IgD-negative memory B cell (primary cell): ENCODE measurements at regions not wholly inside any gene's neighbourhood (a gene's known extent, or its start where the extent isn't known, plus 50 kb on each side); places are given as distances from the start of the nearest gene placed in this dataset.
"Not testable (repeated sequence)": the region's sequence is repeated elsewhere in the genome, so short reads cannot be mapped to it uniquely, and the experiment has no call there.

Experiments used
- H3K27ac Mint-ChIP-seq, 3 donors: one replicate each; pipeline ENCODE4 v1.8.0; 2020 to 2022; ENCODE audit warnings: mild to moderate bottlenecking in 3 of 3, mixed read lengths in 3 of 3, moderate library complexity in 1 of 3
- H3K27me3 Mint-ChIP-seq: one replicate; pipeline ENCODE4 v1.8.0; 2021; ENCODE audit warnings: mixed read lengths
- H3K36me3 Mint-ChIP-seq: one replicate; pipeline ENCODE4 v1.8.0; 2020; ENCODE audit warnings: mild to moderate bottlenecking, mixed read lengths
- H3K4me1 Mint-ChIP-seq, 3 donors: one replicate each; pipeline ENCODE4 v1.8.0; 2020 to 2022; ENCODE audit warnings: mixed read lengths in 3 of 3, mild to moderate bottlenecking in 1 of 3
- H3K4me3 Mint-ChIP-seq, 4 donors: one replicate each; pipeline ENCODE4 v1.8.0; 2020 to 2022; ENCODE audit warnings: mild to moderate bottlenecking in 4 of 4, mixed read lengths in 4 of 4, moderate library complexity in 3 of 4
- H3K9me3 Mint-ChIP-seq, 3 donors: one replicate each; pipeline ENCODE4 v1.8.0; 2020 to 2021; ENCODE audit warnings: mixed read lengths in 3 of 3, mild to moderate bottlenecking in 1 of 3

GRCh38 chr16:6726621-6727020 lies 606.0 kb upstream of the RBFOX1 start:
- H3K27me3 Mint-ChIP-seq = no peaks in the 10 kb centered on the region
- no peaks in the 10 kb centered on the region for H3K4me1 Mint-ChIP-seq
- H3K4me3 Mint-ChIP-seq = no peak overlapping the region
- H3K36me3 Mint-ChIP-seq = no peaks in the 10 kb centered on the region
- peaks cover 2 to 5% (median 4%) of the 10 kb centered on the region in 3 donors for H3K9me3 Mint-ChIP-seq
- no peak overlapping the region for H3K27ac Mint-ChIP-seq

GRCh38 chr16:6725634-6726331 lies 606.9 kb upstream of the RBFOX1 start:
- no peaks in the 10 kb centered on the region for H3K4me1 Mint-ChIP-seq
- no peaks in the 10 kb centered on the region for H3K36me3 Mint-ChIP-seq
- H3K27me3 Mint-ChIP-seq = no peaks in the 10 kb centered on the region
- H3K9me3 Mint-ChIP-seq = peaks cover 2 to 5% (median 4%) of the 10 kb centered on the region in 3 donors
- H3K27ac Mint-ChIP-seq = no peak overlapping the region
- H3K4me3 Mint-ChIP-seq = no peak overlapping the region

GRCh38 chr16:6725206-6725605 lies 607.4 kb upstream of the RBFOX1 start:
- H3K9me3 Mint-ChIP-seq, H3K36me3 Mint-ChIP-seq, H3K4me1 Mint-ChIP-seq, H3K4me3 Mint-ChIP-seq, H3K27ac Mint-ChIP-seq, H3K27me3 Mint-ChIP-seq: not testable (repeated sequence)

GRCh38 chr16:6722786-6723185 lies 609.9 kb upstream of the RBFOX1 start:
- Mint-ChIP-seq H3K36me3 (no peaks in the 10 kb centered on the region), H3K9me3 (peaks cover 3 to 17% (median 6%) of the 10 kb centered on the region in 3 donors), H3K4me3 (no peak overlapping the region), H3K27me3 (no peaks in the 10 kb centered on the region), H3K27ac (no peak overlapping the region), H3K4me1 (no peaks in the 10 kb centered on the region)

GRCh38 chr16:6714510-6714909 lies 618.1 kb upstream of the RBFOX1 start:
- Mint-ChIP-seq H3K4me1 (peaks cover 0 to 2% (median 0%) of the 10 kb centered on the region in 3 donors), H3K27ac (no peak overlapping the region), H3K9me3 (peaks cover 3 to 32% (median 6%) of the 10 kb centered on the region in 3 donors), H3K27me3 (no peaks in the 10 kb centered on the region), H3K4me3 (no peak overlapping the region), H3K36me3 (no peaks in the 10 kb centered on the region)

- Mint-ChIP-seq H3K4me1 (peaks cover 0 to 2% (median 0%) of the 10 kb centered on the region in 3 donors), H3K27ac (no peak overlapping the region), H3K27me3 (no peaks in the 10 kb centered on the region), H3K4me3 (no peak overlapping the region), H3K9me3 (peaks cover 0 to 13% (median 4%) of the 10 kb centered on the region in 3 donors), H3K36me3 (no peaks in the 10 kb centered on the region)
These were observed 622.9 kb upstream of the RBFOX1 start for GRCh38 chr16:6709736-6710135.

- H3K9me3 Mint-ChIP-seq = peaks cover 0 to 9% (median 3%) of the 10 kb centered on the region in 3 donors
- no peak overlapping the region for H3K4me3 Mint-ChIP-seq
- no peak overlapping the region for H3K27ac Mint-ChIP-seq
- H3K27me3 Mint-ChIP-seq = no peaks in the 10 kb centered on the region
- H3K36me3 Mint-ChIP-seq = no peaks in the 10 kb centered on the region
- peaks cover 0 to 2% (median 0%) of the 10 kb centered on the region in 3 donors for H3K4me1 Mint-ChIP-seq
These were observed 623.9 kb upstream of the RBFOX1 start for GRCh38 chr16:6708576-6709215.

GRCh38 chr16:6704306-6704930 lies 628.2 kb upstream of the RBFOX1 start:
- Mint-ChIP-seq H3K27me3 (no peaks in the 10 kb centered on the region), H3K4me1 (no peaks in the 10 kb centered on the region), H3K27ac (no peak overlapping the region), H3K4me3 (no peak overlapping the region), H3K36me3 (no peaks in the 10 kb centered on the region), H3K9me3 (peaks cover 2 to 14% (median 4%) of the 10 kb centered on the region in 3 donors)

GRCh38 chr16:6701096-6701495 lies 631.5 kb upstream of the RBFOX1 start:
- Mint-ChIP-seq H3K4me1 (no peaks in the 10 kb centered on the region), H3K27me3 (no peaks in the 10 kb centered on the region), H3K9me3 (peaks cover 4 to 16% (median 6%) of the 10 kb centered on the region in 3 donors), H3K4me3 (no peak overlapping the region), H3K27ac (no peak overlapping the region), H3K36me3 (no peaks in the 10 kb centered on the region)

- H3K27ac Mint-ChIP-seq = no peak overlapping the region
- H3K27me3 Mint-ChIP-seq = no peaks in the 10 kb centered on the region
- H3K4me3 Mint-ChIP-seq = no peak overlapping the region
- peaks cover 4 to 13% (median 6%) of the 10 kb centered on the region in 3 donors for H3K9me3 Mint-ChIP-seq
- no peaks in the 10 kb centered on the region for H3K4me1 Mint-ChIP-seq
- H3K36me3 Mint-ChIP-seq = no peaks in the 10 kb centered on the region
These were observed 634.1 kb upstream of the RBFOX1 start for GRCh38 chr16:6698548-6698947.

- Mint-ChIP-seq H3K36me3 (no peaks in the 10 kb centered on the region), H3K4me3 (no peak overlapping the region), H3K4me1 (no peaks in the 10 kb centered on the region)
These were observed 637.0 kb upstream of the RBFOX1 start for GRCh38 chr16:6695666-6696065.

GRCh38 chr16:6694636-6695035 lies 638.0 kb upstream of the RBFOX1 start:
- Mint-ChIP-seq H3K27me3 (no peaks in the 10 kb centered on the region), H3K4me1 (no peaks in the 10 kb centered on the region), H3K4me3 (no peak overlapping the region), H3K27ac (no peak overlapping the region), H3K9me3 (peaks cover 3 to 5% (median 4%) of the 10 kb centered on the region in 3 donors), H3K36me3 (no peaks in the 10 kb centered on the region)

More at GRCh38 chr16:6695666-6696065, 637.0 kb upstream of the RBFOX1 start:
- H3K9me3 Mint-ChIP-seq = peaks cover 4% of the 10 kb centered on the region in 3 donors
- no peaks in the 10 kb centered on the region for H3K27me3 Mint-ChIP-seq
- no peak overlapping the region for H3K27ac Mint-ChIP-seq

- not testable (repeated sequence) for H3K9me3 Mint-ChIP-seq, H3K36me3 Mint-ChIP-seq, H3K27me3 Mint-ChIP-seq, H3K27ac Mint-ChIP-seq, H3K4me3 Mint-ChIP-seq, H3K4me1 Mint-ChIP-seq
These were observed 639.2 kb upstream of the RBFOX1 start for GRCh38 chr16:6693418-6693817.

GRCh38 chr16:6692874-6693273 lies 639.8 kb upstream of the RBFOX1 start:
- Mint-ChIP-seq H3K36me3 (peaks cover 1% of the 10 kb centered on the region), H3K27me3 (no peaks in the 10 kb centered on the region), H3K4me1 (no peaks in the 10 kb centered on the region), H3K27ac (no peak overlapping the region), H3K4me3 (no peak overlapping the region), H3K9me3 (peaks cover 0 to 9% (median 5%) of the 10 kb centered on the region in 3 donors)

GRCh38 chr16:6690741-6691140 lies 641.9 kb upstream of the RBFOX1 start:
- Mint-ChIP-seq H3K27ac (no peak overlapping the region), H3K4me1 (no peaks in the 10 kb centered on the region), H3K27me3 (no peaks in the 10 kb centered on the region), H3K9me3 (peaks cover 4 to 19% (median 12%) of the 10 kb centered on the region in 3 donors), H3K36me3 (peaks cover 3% of the 10 kb centered on the region), H3K4me3 (no peak overlapping the region)
